Esophagus muscularis mucosa (tissue), 4 donors: ENCODE measurements at regions not wholly inside any gene's neighbourhood (a gene's known extent, or its start where the extent isn't known, plus 50 kb on each side); places are given as distances from the start of the nearest gene placed in this dataset.

Source experiments
- DNase-seq: peaks from one replicate; pipeline ENCODE4 v3.0.0-alpha.2; 2017; ENCODE audit errors: extremely low spot score
- H3K27ac ChIP-seq, 4 donors: fragments of 200-600 bp; sonication (generic); replicated peaks in 1 of 4; 1 replicate in 3 of 4; 2 replicates in 1 of 4; pipeline ENCODE4 v1.5.1; 2016 to 2019; ENCODE audit warnings: mild to moderate bottlenecking in 1 of 4
- H3K27me3 ChIP-seq, 4 donors: fragments of 200-600 bp; sonication (generic); one replicate each; pipeline versions ENCODE4 v1.5.1 to v1.6.0; 2016 to 2019
- H3K36me3 ChIP-seq, 4 donors: fragments of 200-600 bp; sonication (generic); one replicate each; pipeline ENCODE4 v1.5.1; 2016 to 2019
- H3K4me1 ChIP-seq, 4 donors: fragments of 200-600 bp; sonication (generic); one replicate each; pipeline ENCODE4 v1.5.1; 2016 to 2019
- H3K4me3 ChIP-seq, 4 donors: fragments of 200-600 bp; sonication (generic); 1 replicate in 2 of 4; 2 replicates in 2 of 4; pipeline ENCODE4 v1.5.1; 2016 to 2019; ENCODE audit warnings: mild to moderate bottlenecking in 4 of 4, moderate library complexity in 1 of 4
- H3K9me3 ChIP-seq, 4 donors: fragments of 200-600 bp; sonication (generic); 1 replicate in 3 of 4; 2 replicates in 1 of 4; pipeline ENCODE4 v1.5.1; 2016 to 2019
- EP300 ChIP-seq: sonication (generic); formaldehyde crosslinking; IDR thresholded peaks from one replicate; pipeline ENCODE4 v1.6.1; 2017; ENCODE audit warnings: antibody characterized with exemption
- POLR2A ChIP-seq: fragments of 450-650 bp; IDR thresholded peaks from one replicate; pipeline ENCODE4 v1.6.1; 2017; ENCODE audit warnings: antibody characterized with exemption, moderate library complexity, mild to moderate bottlenecking, low read depth
- POLR2AphosphoS5 ChIP-seq, 2 donors: sonication (generic); formaldehyde crosslinking; IDR thresholded peaks; one replicate each; pipeline ENCODE4 v1.6.1; 2017; ENCODE audit warnings: antibody characterized with exemption in 2 of 2
- WGBS: methylation state at CpG from one replicate; pipeline ENCODE4 v1.1.5; 2018; 5-methylcytosine and 5-hydroxymethylcytosine counted together
- intact Hi-C: fragments of 100-400 bp; cut with DNase I; formaldehyde crosslinking; loops from one replicate; pipeline ENCODE4 v1.15.1; 2023
- TF ChIP-seq, protein P1 (sequence below), 3 experiments: fragments of 200-600 bp in 2 of 3; fragments of 450-650 bp in 1 of 3; sonication (generic) in 2 of 3; IDR thresholded peaks; one replicate each; pipeline ENCODE4 v1.5.1; 2017 to 2019; ENCODE audit warnings: antibody characterized with exemption in 3 of 3, mild to moderate bottlenecking in 2 of 3, moderate library complexity in 1 of 3

DNA sequence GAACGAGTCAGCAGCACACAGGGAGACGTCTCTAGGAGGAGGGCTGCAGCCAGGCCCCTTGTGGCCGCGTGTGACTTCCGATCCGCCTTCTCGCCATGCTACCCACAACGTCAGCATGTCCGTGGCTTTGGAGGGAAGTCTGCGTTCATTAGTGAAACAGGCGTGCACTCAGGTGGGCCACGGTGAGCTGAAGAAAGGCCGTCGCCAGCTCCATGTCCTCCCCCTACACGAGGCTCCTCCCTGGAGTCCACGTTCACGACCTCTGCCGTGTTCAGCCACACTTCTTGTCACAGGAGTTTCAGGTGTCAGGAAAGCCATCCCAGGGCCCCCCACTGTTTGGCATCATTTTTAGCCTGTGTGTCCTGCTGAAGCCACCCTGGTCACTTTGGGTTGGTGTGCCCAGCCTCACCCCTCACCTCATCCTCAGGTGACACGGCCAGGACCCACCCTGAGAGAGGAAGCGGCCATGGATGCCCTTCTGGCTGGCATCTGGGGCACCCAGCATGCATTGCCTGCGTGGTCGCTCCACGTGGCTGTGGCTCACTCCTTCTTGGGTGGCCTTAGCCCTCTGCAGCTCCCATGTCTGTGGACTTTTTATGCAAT lies 310.6 kb upstream of the SHH start:
- intact Hi-C loops: no loop called here
- TF ChIP-seq POLR2AphosphoS5 (IDR thresholded peaks at IDR 0.05) (no peak), POLR2A (no peak), EP300 (no peak)
- TF ChIP-seq, protein P1, sequence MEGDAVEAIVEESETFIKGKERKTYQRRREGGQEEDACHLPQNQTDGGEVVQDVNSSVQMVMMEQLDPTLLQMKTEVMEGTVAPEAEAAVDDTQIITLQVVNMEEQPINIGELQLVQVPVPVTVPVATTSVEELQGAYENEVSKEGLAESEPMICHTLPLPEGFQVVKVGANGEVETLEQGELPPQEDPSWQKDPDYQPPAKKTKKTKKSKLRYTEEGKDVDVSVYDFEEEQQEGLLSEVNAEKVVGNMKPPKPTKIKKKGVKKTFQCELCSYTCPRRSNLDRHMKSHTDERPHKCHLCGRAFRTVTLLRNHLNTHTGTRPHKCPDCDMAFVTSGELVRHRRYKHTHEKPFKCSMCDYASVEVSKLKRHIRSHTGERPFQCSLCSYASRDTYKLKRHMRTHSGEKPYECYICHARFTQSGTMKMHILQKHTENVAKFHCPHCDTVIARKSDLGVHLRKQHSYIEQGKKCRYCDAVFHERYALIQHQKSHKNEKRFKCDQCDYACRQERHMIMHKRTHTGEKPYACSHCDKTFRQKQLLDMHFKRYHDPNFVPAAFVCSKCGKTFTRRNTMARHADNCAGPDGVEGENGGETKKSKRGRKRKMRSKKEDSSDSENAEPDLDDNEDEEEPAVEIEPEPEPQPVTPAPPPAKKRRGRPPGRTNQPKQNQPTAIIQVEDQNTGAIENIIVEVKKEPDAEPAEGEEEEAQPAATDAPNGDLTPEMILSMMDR (IDR thresholded peaks at IDR 0.05): no peak
- 81% methylated on average over 19 of the region's 23 CpGs for WGBS
- Histone ChIP-seq H3K9me3 (no peaks in the 10 kb centered on the region), H3K4me1 (no peaks in the 10 kb centered on the region), H3K36me3 (no peaks in the 10 kb centered on the region), H3K27me3 (peaks cover 0 to 12% (median 0%) of the 10 kb centered on the region in 4 donors), H3K27ac (no peak overlapping the region), H3K4me3 (no peak overlapping the region)
- DNase-seq: no peak

DNA sequence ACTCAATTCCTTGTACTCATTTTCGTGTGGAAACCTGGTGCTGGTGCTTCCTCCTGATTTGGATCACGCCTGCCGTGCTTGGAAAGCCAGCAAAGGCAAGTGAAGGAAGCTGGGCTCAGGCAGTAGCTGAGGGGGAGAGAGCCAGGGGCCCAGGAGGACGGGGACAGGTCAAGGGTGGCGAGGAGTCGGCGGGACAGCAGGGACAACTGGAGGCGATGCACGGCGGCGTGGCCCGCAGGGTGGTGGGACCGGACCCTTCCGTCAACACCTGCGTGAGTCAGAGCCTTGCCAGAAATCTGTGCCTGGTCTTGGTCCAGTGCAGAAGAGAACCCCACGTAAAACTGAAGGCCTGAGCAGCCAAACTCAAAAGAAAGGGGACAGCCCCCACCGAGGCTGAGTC lies 309.7 kb upstream of the SHH start:
- Histone ChIP-seq H3K4me1 (no peaks in the 10 kb centered on the region), H3K27me3 (peaks cover 0 to 12% (median 0%) of the 10 kb centered on the region in 4 donors), H3K36me3 (no peaks in the 10 kb centered on the region), H3K9me3 (no peaks in the 10 kb centered on the region), H3K27ac (no peak overlapping the region), H3K4me3 (no peak overlapping the region)
- 87% methylated on average over 17 of the region's 17 CpGs for WGBS
- no peak for DNase-seq
- TF ChIP-seq EP300 (no peak), POLR2A (no peak), POLR2AphosphoS5 (IDR thresholded peaks at IDR 0.05) (no peak)
- TF ChIP-seq, protein P1 (IDR thresholded peaks at IDR 0.05): no peak
- intact Hi-C loops: no loop called here

DNA sequence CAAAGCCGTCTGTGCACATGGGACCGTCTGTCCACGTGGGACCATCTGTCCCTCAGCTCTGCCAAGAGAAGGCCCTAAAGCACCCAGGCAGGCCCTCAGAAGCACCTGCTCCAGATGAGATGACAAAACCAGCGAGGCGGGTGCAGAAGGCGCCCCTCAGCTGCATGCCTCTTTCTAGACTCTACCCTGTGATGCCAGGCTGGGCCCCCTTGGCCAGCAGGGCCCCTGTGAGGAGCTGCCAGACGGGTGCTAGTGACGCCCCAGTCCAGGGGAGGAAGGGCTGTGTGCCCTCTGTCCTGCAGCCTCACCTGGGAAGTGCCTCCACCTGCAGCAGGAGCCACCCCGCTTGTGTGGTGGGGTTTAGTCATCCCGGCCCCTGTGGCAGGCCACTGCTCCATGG lies 309.2 kb upstream of the SHH start:
- DNase-seq: no peak
- Histone ChIP-seq H3K36me3 (no peaks in the 10 kb centered on the region), H3K9me3 (no peaks in the 10 kb centered on the region), H3K4me3 (no peak overlapping the region), H3K4me1 (no peaks in the 10 kb centered on the region), H3K27me3 (peaks cover 0 to 12% (median 0%) of the 10 kb centered on the region in 4 donors), H3K27ac (no peak overlapping the region)
- WGBS: 91% methylated on average over 9 of the region's 10 CpGs
- intact Hi-C loops: no loop called here
- TF ChIP-seq EP300 (no peak), POLR2AphosphoS5 (IDR thresholded peaks at IDR 0.05) (no peak), POLR2A (no peak)
- TF ChIP-seq, protein P1 (IDR thresholded peaks at IDR 0.05): no peak

DNA sequence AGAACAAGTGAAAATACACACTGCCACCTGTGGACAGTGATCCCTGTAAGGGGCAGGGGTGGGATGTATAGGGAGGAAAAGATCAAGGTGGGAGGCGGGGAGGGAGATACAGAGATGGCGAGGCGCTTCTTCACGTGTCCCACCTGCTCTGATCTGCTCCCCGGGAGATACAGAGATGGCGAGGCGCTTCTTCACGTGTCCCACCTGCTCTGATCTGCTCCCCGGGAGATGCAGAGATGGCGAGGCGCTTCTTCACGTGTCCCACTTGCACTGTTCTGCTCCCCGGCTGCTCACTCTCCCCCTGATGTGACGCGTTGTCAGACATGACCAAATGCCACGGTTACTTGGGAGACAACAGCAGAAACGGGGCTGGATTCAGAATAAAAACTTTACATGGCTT lies 308.3 kb upstream of the SHH start:
- H3K27me3 ChIP-seq: peaks cover 0 to 12% (median 0%) of the 10 kb centered on the region in 4 donors
- DNase-seq: no peak
- WGBS: 53% methylated on average over 16 of the region's 17 CpGs
- no peak overlapping the region for H3K4me3 ChIP-seq
- H3K4me1 ChIP-seq: no peaks in the 10 kb centered on the region
- H3K9me3 ChIP-seq: no peaks in the 10 kb centered on the region
- no peaks in the 10 kb centered on the region for H3K36me3 ChIP-seq
- no peak overlapping the region for H3K27ac ChIP-seq
- TF ChIP-seq POLR2AphosphoS5 (IDR thresholded peaks at IDR 0.05): no peak
- no peak for TF ChIP-seq EP300
- intact Hi-C loops: no loop called here

DNA sequence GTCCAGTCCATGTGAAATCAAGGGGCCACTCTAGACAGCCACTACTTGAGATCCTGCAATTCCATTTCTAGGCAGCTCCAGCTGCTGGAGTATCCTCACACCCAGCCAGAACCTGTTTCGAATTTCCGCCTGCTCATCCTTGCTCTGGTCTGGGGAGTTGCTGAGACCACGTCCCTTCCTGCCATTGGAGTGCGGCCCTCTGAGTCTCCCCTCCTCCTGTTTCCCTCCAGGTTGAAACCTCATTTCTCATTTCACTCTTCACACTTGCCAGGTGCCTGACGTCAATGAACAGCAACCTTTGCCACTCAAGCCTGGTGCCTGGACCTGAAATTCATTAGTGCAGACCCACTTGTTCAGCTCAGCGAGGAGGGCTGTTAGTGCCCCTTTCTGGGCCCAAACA lies 307.5 kb upstream of the SHH start:
- Histone ChIP-seq H3K4me3 (no peak overlapping the region), H3K36me3 (no peaks in the 10 kb centered on the region), H3K27me3 (peaks cover 0 to 12% (median 0%) of the 10 kb centered on the region in 4 donors), H3K9me3 (no peaks in the 10 kb centered on the region), H3K27ac (no peak overlapping the region), H3K4me1 (no peaks in the 10 kb centered on the region)
- WGBS: 50% methylated on average over 6 of the region's 6 CpGs
- no peak for TF ChIP-seq POLR2AphosphoS5 (IDR thresholded peaks at IDR 0.05)
- TF ChIP-seq, protein P1 (IDR thresholded peaks at IDR 0.05): no peak
- DNase-seq: no peak
- intact Hi-C loops: no loop called here
